Sigmoid colon (tissue), 6 donors: ENCODE measurements at regions not wholly inside any gene's neighbourhood (a gene's known extent, or its start where the extent isn't known, plus 50 kb on each side); places are given as distances from the start of the nearest gene placed in this dataset.

Experiments used
- DNase-seq: peaks from one replicate; pipeline ENCODE4 v3.0.0-alpha.2; 2019
- H3K27ac ChIP-seq, 4 donors: fragments of 200-600 bp; sonication (generic); one replicate each; pipeline ENCODE4 v1.5.1; 2016 to 2019; ENCODE audit warnings: mild to moderate bottlenecking in 1 of 4
- H3K27me3 ChIP-seq, 3 donors: fragments of 200-600 bp; sonication (generic); one replicate each; pipeline ENCODE4 v1.5.1; 2019; ENCODE audit warnings: mild to moderate bottlenecking in 1 of 3
- H3K36me3 ChIP-seq, 4 donors: fragments of 200-600 bp; sonication (generic); one replicate each; pipeline ENCODE4 v1.5.1; 2016 to 2019
- H3K4me1 ChIP-seq, 4 donors: fragments of 200-600 bp; sonication (generic); one replicate each; pipeline ENCODE4 v1.5.1; 2017 to 2019
- H3K4me3 ChIP-seq, 4 donors: fragments of 200-600 bp; sonication (generic); one replicate each; pipeline ENCODE4 v1.5.1; 2017 to 2019; ENCODE audit warnings: mild to moderate bottlenecking in 2 of 4, moderate library complexity in 1 of 4
- H3K9me3 ChIP-seq, 4 donors: fragments of 200-600 bp in 3 of 4; sonication (generic) in 3 of 4; one replicate each; pipeline versions ENCODE4 v1.5.1 to v1.6.1; 2013 to 2019
- CTCF ChIP-seq, 4 experiments: fragments of 450-650 bp in 3 of 4; fragments of 200-600 bp in 1 of 4; IDR thresholded peaks; one replicate each; pipeline ENCODE4 v1.5.1; 2016 to 2019; ENCODE audit warnings: antibody characterized with exemption in 4 of 4, mild to moderate bottlenecking in 3 of 4, moderate library complexity in 2 of 4
- EP300 ChIP-seq, 4 donors: sonication (generic); formaldehyde crosslinking; IDR thresholded peaks; one replicate each; pipeline ENCODE4 v1.6.1; 2017; ENCODE audit warnings: antibody characterized with exemption in 4 of 4
- POLR2A ChIP-seq, 2 donors: fragments of 450-650 bp; IDR thresholded peaks; one replicate each; pipeline ENCODE4 v1.6.1; 2016; ENCODE audit warnings: antibody characterized with exemption in 2 of 2, mild to moderate bottlenecking in 2 of 2, moderate library complexity in 2 of 2
- POLR2AphosphoS5 ChIP-seq, 4 donors: sonication (generic); formaldehyde crosslinking; IDR thresholded peaks; one replicate each; pipeline ENCODE4 v1.6.1; 2017; ENCODE audit warnings: antibody characterized with exemption in 4 of 4
- WGBS, 2 donors: extraction: QIAGEN DNeasy Blood & Tissue Kit; methylation state at CpG; one replicate each; pipeline ENCODE4 v1.1.7; 2013; 5-methylcytosine and 5-hydroxymethylcytosine counted together
- intact Hi-C: fragments of 100-400 bp; cut with DNase I; formaldehyde crosslinking; loops from one replicate; pipeline ENCODE4 v1.15.1; 2023
- donor health status: healthy with polysubstance abuse.
- donor health status: healthy.

DNA sequence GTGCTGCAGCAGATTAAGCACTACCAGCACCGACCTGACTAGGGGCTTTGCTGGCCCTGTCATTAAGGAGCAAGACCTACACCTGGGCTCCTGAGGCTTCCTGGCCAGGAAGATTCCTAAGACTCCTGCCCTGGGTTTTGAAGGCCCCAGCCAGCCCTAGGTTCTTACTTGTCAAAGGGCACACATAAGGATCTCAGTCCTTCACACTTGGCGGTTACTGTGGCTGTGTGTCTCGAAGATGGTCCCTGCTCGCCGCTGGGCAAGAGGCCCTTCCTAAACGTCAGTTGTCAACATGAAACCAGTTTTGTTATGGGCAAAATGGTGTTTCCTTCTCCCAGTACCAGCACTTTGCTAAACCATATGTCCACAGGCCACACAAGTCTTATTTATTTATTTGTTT is 470.6 kb downstream of the TOX3 start:
- 89 to 90% methylated on average over 6 of the region's 6 CpGs for WGBS, 2 donors
- no peak overlapping the region for H3K27ac ChIP-seq
- H3K36me3 ChIP-seq = no peaks in the 10 kb centered on the region
- no peak overlapping the region for H3K4me3 ChIP-seq
- TF ChIP-seq EP300 (IDR thresholded peaks at IDR 0.05) (no peak), CTCF (IDR thresholded peaks at IDR 0.05) (no peak), POLR2A (IDR thresholded peaks at IDR 0.05) (no peak), POLR2AphosphoS5 (IDR thresholded peaks at IDR 0.05) (no peak)
- H3K9me3 ChIP-seq = no peaks in the 10 kb centered on the region
- no peaks in the 10 kb centered on the region for H3K4me1 ChIP-seq
- DNase-seq = no peak
- intact Hi-C loops = no loop called here
- H3K27me3 ChIP-seq = no peaks in the 10 kb centered on the region

GRCh38 chr16:52074133-52074532 is 472.8 kb downstream of the TOX3 start:
- no peak overlapping the region for H3K4me3 ChIP-seq
- H3K9me3 ChIP-seq = no peaks in the 10 kb centered on the region
- 91 to 92% methylated on average over 3 of the region's 3 CpGs for WGBS, 2 donors
- no peak overlapping the region for H3K27ac ChIP-seq
- intact Hi-C loops = no loop called here
- H3K36me3 ChIP-seq = no peaks in the 10 kb centered on the region
- no peaks in the 10 kb centered on the region for H3K4me1 ChIP-seq
- no peak for TF ChIP-seq CTCF (IDR thresholded peaks at IDR 0.05)
- TF ChIP-seq POLR2A (IDR thresholded peaks at IDR 0.05) = no peak
- TF ChIP-seq POLR2AphosphoS5 (IDR thresholded peaks at IDR 0.05) = no peak
- TF ChIP-seq EP300 (IDR thresholded peaks at IDR 0.05) = no peak
- DNase-seq = no peak
- no peaks in the 10 kb centered on the region for H3K27me3 ChIP-seq

- H3K27me3 ChIP-seq = no peaks in the 10 kb centered on the region
- H3K9me3 ChIP-seq = no peaks in the 10 kb centered on the region
- H3K4me3 ChIP-seq = no peak overlapping the region
- no peak for TF ChIP-seq POLR2A (IDR thresholded peaks at IDR 0.05)
- TF ChIP-seq CTCF (IDR thresholded peaks at IDR 0.05) = no peak
- H3K4me1 ChIP-seq = no peaks in the 10 kb centered on the region
- no peak overlapping the region for H3K27ac ChIP-seq
- no peaks in the 10 kb centered on the region for H3K36me3 ChIP-seq
- DNase-seq = no peak
- intact Hi-C loops = no loop called here
- 75% methylated on average over 3 of the region's 3 CpGs for WGBS, 2 donors
Observed at GRCh38 chr16:52073024-52073423, 473.9 kb downstream of the TOX3 start.

DNA sequence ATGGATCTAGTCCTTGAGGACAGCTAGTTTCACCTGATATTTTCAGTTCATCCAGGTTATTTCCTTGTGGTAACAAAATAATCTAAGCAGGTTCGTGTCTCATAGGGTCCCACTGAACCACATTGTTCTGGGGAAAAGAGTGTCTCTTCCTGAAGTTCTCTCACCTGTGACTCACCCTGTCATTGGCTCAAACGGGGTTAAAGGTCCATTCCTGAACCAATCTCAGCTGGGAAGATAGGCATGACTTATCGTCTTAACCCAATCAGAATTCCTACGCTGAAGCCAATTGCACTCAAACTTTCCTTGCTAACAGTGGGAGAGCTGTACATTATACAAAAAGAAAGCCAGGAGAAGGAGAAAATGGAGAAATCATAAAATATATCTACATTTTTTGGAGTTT is 475.8 kb downstream of the TOX3 start:
- Histone ChIP-seq H3K27ac (no peak overlapping the region), H3K4me1 (no peaks in the 10 kb centered on the region), H3K4me3 (no peak overlapping the region), H3K27me3 (no peaks in the 10 kb centered on the region), H3K36me3 (no peaks in the 10 kb centered on the region), H3K9me3 (no peaks in the 10 kb centered on the region)
- TF ChIP-seq EP300 (IDR thresholded peaks at IDR 0.05) = no peak
- no peak for TF ChIP-seq POLR2A (IDR thresholded peaks at IDR 0.05)
- TF ChIP-seq POLR2AphosphoS5 (IDR thresholded peaks at IDR 0.05) = no peak
- no peak for TF ChIP-seq CTCF (IDR thresholded peaks at IDR 0.05)
- no peak for DNase-seq
- intact Hi-C loops = no loop called here
- WGBS, 2 donors = 76 to 78% methylated on average over 4 of the region's 4 CpGs

DNA sequence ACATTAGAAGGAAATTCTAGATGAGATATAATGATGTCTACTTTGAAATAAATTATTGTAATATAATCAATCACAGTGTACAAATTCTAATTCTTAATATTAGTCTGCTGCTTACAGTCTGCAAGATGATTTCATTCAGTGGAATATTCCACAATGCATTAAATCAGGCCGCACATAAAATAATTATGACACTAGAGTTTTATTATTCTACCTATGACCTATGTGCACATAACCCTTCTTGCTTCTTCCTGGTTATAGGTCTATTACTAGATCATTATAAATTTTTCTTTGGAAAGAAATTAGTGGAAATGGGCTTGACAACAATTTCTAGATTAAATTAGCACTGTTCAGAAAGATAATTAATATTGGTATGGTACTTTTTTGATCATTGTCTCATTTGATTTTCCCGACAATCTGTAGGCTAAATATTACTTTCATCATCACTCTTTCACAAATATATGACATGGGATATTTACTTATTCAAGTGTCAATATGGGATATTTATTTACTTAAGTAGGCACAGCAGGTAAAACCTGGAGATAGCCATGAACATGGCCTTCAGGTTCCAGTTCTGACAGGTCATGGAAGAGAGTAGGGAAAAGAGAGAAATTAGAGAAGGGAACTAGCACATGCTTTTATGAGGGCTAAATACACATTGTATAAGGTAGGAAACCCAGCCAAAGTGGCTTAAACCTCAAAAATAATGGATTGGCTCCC is 476.4 kb downstream of the TOX3 start:
- no peak for DNase-seq
- 40 to 82% methylated on average over 2 of the region's 2 CpGs for WGBS, 2 donors
- TF ChIP-seq POLR2AphosphoS5 (IDR thresholded peaks at IDR 0.05) = no peak
- no peak for TF ChIP-seq CTCF (IDR thresholded peaks at IDR 0.05)
- no peak for TF ChIP-seq POLR2A (IDR thresholded peaks at IDR 0.05)
- TF ChIP-seq EP300 (IDR thresholded peaks at IDR 0.05) = no peak
- Histone ChIP-seq H3K4me1 (no peaks in the 10 kb centered on the region), H3K36me3 (no peaks in the 10 kb centered on the region), H3K27me3 (no peaks in the 10 kb centered on the region), H3K27ac (no peak overlapping the region), H3K4me3 (no peak overlapping the region), H3K9me3 (no peaks in the 10 kb centered on the region)
- intact Hi-C loops = no loop called here
